Osteocyte (in vitro differentiated cells): ENCODE measurements at regions not wholly inside any gene's neighbourhood (a gene's known extent, or its start where the extent isn't known, plus 50 kb on each side); places are given as distances from the start of the nearest gene placed in this dataset.

Experiments used
- DNase-seq: peaks from one replicate; pipeline ENCODE4 v3.0.0; 2021; ENCODE audit warnings: mixed read lengths; ENCODE audit not compliant: unreplicated experiment; ENCODE audit errors: extremely low spot score
- H3K27ac Mint-ChIP-seq: one replicate; pipeline ENCODE4 v1.8.0; 2021; ENCODE audit warnings: mild to moderate bottlenecking, mixed read lengths; ENCODE audit not compliant: unreplicated experiment
- H3K27me3 Mint-ChIP-seq: one replicate; pipeline ENCODE4 v1.8.0; 2021; ENCODE audit warnings: mixed read lengths; ENCODE audit not compliant: unreplicated experiment
- H3K36me3 Mint-ChIP-seq: one replicate; pipeline ENCODE4 v1.8.0; 2021; ENCODE audit warnings: mixed read lengths; ENCODE audit not compliant: unreplicated experiment
- H3K4me1 Mint-ChIP-seq: one replicate; pipeline ENCODE4 v1.8.0; 2021; ENCODE audit warnings: mixed read lengths; ENCODE audit not compliant: unreplicated experiment
- H3K4me3 Mint-ChIP-seq: one replicate; pipeline ENCODE4 v1.8.0; 2021; ENCODE audit warnings: mild to moderate bottlenecking, moderate library complexity, mixed read lengths; ENCODE audit not compliant: unreplicated experiment
- H3K9me3 Mint-ChIP-seq: one replicate; pipeline ENCODE4 v1.8.0; 2021; ENCODE audit warnings: mixed read lengths; ENCODE audit not compliant: unreplicated experiment
- TF ChIP-seq, protein P1 (sequence below): fragments of 200-600 bp; sonication (generic); IDR thresholded peaks from 2 replicates; pipeline ENCODE4 v1.5.0; 2021; ENCODE audit warnings: antibody characterized with exemption, mild to moderate bottlenecking, moderate library complexity

DNA sequence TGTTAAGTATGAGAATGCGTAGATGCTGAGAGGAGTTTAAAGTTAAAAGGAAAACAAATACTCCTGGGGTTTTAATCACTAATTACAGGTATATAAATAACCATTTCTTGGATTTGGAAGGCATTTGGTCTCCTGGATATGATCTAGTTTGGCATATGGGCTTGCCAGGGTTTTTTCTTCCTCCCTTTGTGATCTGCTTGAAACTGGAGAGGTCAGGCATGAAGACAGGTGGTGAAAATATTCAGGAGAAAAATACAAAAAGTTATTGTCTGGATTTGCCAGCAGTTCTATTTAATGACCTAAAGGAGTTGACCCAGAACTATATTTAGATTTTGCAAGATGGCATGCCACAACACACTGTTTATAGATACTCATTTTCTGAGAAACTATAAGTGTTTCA is 136.3 kb downstream of the DIPK2A start:
- TF ChIP-seq, protein P1, sequence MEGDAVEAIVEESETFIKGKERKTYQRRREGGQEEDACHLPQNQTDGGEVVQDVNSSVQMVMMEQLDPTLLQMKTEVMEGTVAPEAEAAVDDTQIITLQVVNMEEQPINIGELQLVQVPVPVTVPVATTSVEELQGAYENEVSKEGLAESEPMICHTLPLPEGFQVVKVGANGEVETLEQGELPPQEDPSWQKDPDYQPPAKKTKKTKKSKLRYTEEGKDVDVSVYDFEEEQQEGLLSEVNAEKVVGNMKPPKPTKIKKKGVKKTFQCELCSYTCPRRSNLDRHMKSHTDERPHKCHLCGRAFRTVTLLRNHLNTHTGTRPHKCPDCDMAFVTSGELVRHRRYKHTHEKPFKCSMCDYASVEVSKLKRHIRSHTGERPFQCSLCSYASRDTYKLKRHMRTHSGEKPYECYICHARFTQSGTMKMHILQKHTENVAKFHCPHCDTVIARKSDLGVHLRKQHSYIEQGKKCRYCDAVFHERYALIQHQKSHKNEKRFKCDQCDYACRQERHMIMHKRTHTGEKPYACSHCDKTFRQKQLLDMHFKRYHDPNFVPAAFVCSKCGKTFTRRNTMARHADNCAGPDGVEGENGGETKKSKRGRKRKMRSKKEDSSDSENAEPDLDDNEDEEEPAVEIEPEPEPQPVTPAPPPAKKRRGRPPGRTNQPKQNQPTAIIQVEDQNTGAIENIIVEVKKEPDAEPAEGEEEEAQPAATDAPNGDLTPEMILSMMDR = no peak
- no peak for DNase-seq
- Mint-ChIP-seq H3K4me3 (no peak overlapping the region), H3K27ac (no peak overlapping the region), H3K4me1 (peaks cover 4% of the 10 kb centered on the region), H3K27me3 (no peaks in the 10 kb centered on the region), H3K36me3 (no peaks in the 10 kb centered on the region), H3K9me3 (no peaks in the 10 kb centered on the region)

DNA sequence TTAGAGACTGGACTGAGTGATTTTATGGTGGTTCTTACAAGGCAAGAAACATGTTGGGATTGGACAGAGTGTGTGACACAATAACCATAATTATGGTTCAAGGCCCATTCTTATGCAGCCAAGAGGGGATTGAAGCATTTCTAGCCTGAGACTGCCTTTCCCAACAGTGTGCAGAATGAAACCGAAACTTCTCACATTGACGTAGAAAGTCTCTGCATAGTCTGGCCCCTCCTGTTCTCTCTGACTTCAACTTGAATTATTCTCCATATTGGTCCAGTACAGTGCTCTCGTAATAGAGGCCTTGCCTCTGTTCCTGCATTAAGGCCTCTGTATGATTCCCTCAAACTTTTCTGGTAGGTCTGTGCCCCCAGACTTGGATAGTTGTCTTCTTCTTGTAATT is 138.3 kb downstream of the DIPK2A start:
- no peaks in the 10 kb centered on the region for H3K27me3 Mint-ChIP-seq
- no peaks in the 10 kb centered on the region for H3K9me3 Mint-ChIP-seq
- H3K36me3 Mint-ChIP-seq = no peaks in the 10 kb centered on the region
- TF ChIP-seq, protein P1 = no peak
- no peak overlapping the region for H3K4me3 Mint-ChIP-seq
- DNase-seq = no peak
- H3K27ac Mint-ChIP-seq = no peak overlapping the region
- H3K4me1 Mint-ChIP-seq = peaks cover 3% of the 10 kb centered on the region

DNA sequence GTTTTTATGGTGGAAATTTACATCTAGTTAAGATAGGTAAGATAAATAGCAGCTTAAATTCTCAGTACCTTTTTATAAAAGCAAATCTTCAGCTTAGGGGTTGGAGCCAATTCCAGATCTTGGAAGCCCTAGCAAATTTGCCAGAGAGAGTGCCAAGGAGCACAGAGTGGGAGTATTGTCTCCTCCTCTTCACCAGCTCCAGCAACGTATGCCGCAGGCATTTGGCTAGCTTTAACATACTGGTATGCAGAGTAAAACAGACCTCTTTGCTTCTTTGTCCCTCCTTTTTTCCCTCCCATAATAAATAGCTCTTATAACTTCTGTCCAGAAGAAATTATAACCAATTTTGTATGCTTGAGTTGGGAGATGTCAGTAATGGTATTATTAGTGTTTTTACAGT is 140.4 kb downstream of the DIPK2A start:
- H3K36me3 Mint-ChIP-seq = no peaks in the 10 kb centered on the region

DNA sequence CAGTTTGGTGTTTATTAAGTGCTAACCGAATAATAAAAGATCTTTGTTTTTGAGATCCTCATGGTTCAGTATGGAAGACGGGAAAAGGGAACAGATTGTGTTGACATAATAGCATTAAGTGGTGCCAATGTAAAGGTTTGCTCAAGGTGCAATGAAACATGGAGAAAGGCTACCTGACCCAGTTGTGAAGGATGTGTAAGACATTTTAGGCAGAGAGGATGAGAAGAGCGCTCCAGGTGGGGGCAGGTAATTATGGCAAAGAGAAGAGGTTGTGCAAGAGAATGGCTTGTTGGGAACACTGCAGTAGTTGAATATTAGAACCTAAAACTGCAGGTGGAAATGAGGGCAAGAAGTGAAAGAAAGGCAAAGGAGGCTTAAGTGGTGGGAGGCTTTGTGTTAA is 140.8 kb downstream of the DIPK2A start:
- no peaks in the 10 kb centered on the region for H3K27me3 Mint-ChIP-seq
- no peaks in the 10 kb centered on the region for H3K9me3 Mint-ChIP-seq
- DNase-seq = no peak
- H3K27ac Mint-ChIP-seq = no peak overlapping the region
- H3K36me3 Mint-ChIP-seq = no peaks in the 10 kb centered on the region
- no peak overlapping the region for H3K4me3 Mint-ChIP-seq
- H3K4me1 Mint-ChIP-seq = peaks cover 8% of the 10 kb centered on the region
- TF ChIP-seq, protein P1 = no peak

More for the DNA sequence above, 140.4 kb downstream of the DIPK2A start:
- DNase-seq = no peak
- Mint-ChIP-seq H3K4me1 (peaks cover 8% of the 10 kb centered on the region), H3K9me3 (no peaks in the 10 kb centered on the region), H3K4me3 (no peak overlapping the region), H3K27me3 (no peaks in the 10 kb centered on the region), H3K27ac (no peak overlapping the region)
- TF ChIP-seq, protein P1 = no peak

DNA sequence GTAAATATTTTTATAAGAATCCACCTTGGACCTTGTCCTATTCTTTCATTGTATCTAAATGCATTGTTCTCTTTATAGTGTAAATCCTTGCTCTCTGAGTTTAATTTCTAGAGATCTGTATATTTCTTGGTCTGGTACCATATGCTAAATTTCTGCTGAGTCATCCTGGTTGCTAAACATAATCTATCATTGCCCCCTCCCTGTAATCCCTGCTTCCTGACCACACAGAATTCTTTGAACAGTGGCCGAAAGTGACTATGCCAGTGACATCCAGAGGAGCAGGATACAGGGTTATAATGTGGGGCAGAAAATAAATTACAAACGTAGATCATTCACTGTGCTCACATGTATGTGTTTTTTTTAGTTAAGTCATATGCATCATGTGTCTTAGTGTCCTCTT is 143.1 kb downstream of the DIPK2A start:
- H3K9me3 Mint-ChIP-seq = no peaks in the 10 kb centered on the region
- peaks cover 13% of the 10 kb centered on the region for H3K4me1 Mint-ChIP-seq
- H3K4me3 Mint-ChIP-seq = no peak overlapping the region
- H3K27ac Mint-ChIP-seq = no peak overlapping the region
- no peaks in the 10 kb centered on the region for H3K27me3 Mint-ChIP-seq
- TF ChIP-seq, protein P1 = no peak
- DNase-seq = no peak
- H3K36me3 Mint-ChIP-seq = no peaks in the 10 kb centered on the region
